ENCODE measurements at regions not wholly inside any gene's neighbourhood (a gene's known extent, or its start where the extent isn't known, plus 50 kb on each side); places are given as distances from the start of the nearest gene placed in this dataset.

- DNase-seq, result no peak
- no peaks in the 10 kb centered on the region for H3K4me1 ChIP-seq (ENCODE audit: control insufficient read depth in 1 of 2, extremely low read depth in 1 of 2, insufficient read depth in 2 of 2, low read length in 2 of 2)
- H3K4me1 Mint-ChIP-seq, result no peaks in the 10 kb centered on the region
- no peak overlapping the region for H3K27ac ChIP-seq (ENCODE audit: low read length)
- no peak overlapping the region for H3K4me3 ChIP-seq (ENCODE audit: control insufficient read depth in 1 of 2, extremely low read depth in 1 of 2, low read length in 1 of 2)
- H3K4me3 Mint-ChIP-seq, result no peak overlapping the region
- H3K27me3 Mint-ChIP-seq, result no peaks in the 10 kb centered on the region
- H3K9me3 ChIP-seq, result no peaks in the 10 kb centered on the region
- ChIA-PET CTCF (interaction anchor here in 1 of 2 donors (0.5 kb wide), 1 partner anchor 436 kb away, joined by 4 read pairs; no protein-coding TSS in a partner anchor), POLR2A (no interaction called here)
- no peaks in the 10 kb centered on the region for H3K36me3 Mint-ChIP-seq
- H3K27me3 ChIP-seq (replicated peaks in 1 of 2; ENCODE audit: control insufficient read depth in 2 of 2, extremely low read depth in 1 of 2, insufficient read depth in 2 of 2, low read length in 1 of 2), result no peaks in the 10 kb centered on the region
- no peak overlapping the region for H3K27ac Mint-ChIP-seq
- no peak for ATAC-seq (replicated peaks in 1 of 4)
- peaks cover 0 to 8% (median 5%) of the 10 kb centered on the region in 3 donors for H3K9me3 Mint-ChIP-seq
- no peaks in the 10 kb centered on the region for H3K36me3 ChIP-seq (ENCODE audit: control insufficient read depth in 2 of 2, extremely low read depth in 1 of 2, insufficient read depth in 1 of 2, low read length in 1 of 2)
Observed at GRCh38 chr7:34260279-34260678, 354.9 kb downstream of the BMPER start.

GRCh38 chr7:34263168-34263567, 357.8 kb downstream of the BMPER start:
- DNase-seq, result no peak
- H3K36me3 Mint-ChIP-seq, result no peaks in the 10 kb centered on the region
- H3K9me3 Mint-ChIP-seq, result peaks cover 0 to 8% (median 5%) of the 10 kb centered on the region in 3 donors

DNA sequence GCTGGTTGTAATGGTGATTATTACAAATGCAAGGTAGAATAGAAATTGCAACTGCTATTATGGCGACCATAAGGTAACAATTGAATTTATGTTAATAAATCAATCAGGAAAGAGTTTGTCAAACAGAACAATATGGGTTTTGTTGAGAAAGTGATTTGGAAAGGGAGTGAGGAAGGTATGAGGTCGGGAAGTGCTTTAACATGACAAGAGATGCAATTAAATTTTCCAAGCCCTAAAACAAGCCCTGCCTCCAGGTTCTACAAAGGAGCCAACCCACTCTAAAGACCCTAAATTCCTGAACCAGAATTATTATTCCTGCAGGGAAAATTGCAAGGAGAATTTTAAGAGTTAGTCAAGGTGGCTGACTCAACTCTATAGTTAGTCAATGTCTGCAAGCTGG, 363.7 kb downstream of the BMPER start:
- peaks cover 0 to 9% (median 0%) of the 10 kb centered on the region in 3 donors for H3K9me3 Mint-ChIP-seq
- DNase-seq, result no peak
- no peaks in the 10 kb centered on the region for H3K9me3 ChIP-seq
- no peaks in the 10 kb centered on the region for H3K27me3 ChIP-seq (replicated peaks in 1 of 2; ENCODE audit: control insufficient read depth in 2 of 2, extremely low read depth in 1 of 2, insufficient read depth in 2 of 2, low read length in 1 of 2)
- H3K4me3 ChIP-seq (ENCODE audit: control insufficient read depth in 1 of 2, extremely low read depth in 1 of 2, low read length in 1 of 2), result no peak overlapping the region
- H3K4me1 Mint-ChIP-seq, result no peaks in the 10 kb centered on the region
- POLR2A ChIA-PET, result no interaction called here
- no peaks in the 10 kb centered on the region for H3K4me1 ChIP-seq (ENCODE audit: control insufficient read depth in 1 of 2, extremely low read depth in 1 of 2, insufficient read depth in 2 of 2, low read length in 2 of 2)
- 80% methylated on average over 1 of the region's 2 CpGs for WGBS (ENCODE audit: insufficient coverage)
- H3K27me3 Mint-ChIP-seq, result no peaks in the 10 kb centered on the region
- no peaks in the 10 kb centered on the region for H3K36me3 ChIP-seq (ENCODE audit: control insufficient read depth in 2 of 2, extremely low read depth in 1 of 2, insufficient read depth in 1 of 2, low read length in 1 of 2)
- H3K27ac ChIP-seq (ENCODE audit: low read length), result no peak overlapping the region
- no peak overlapping the region for H3K4me3 Mint-ChIP-seq
- H3K36me3 Mint-ChIP-seq, result no peaks in the 10 kb centered on the region
- ATAC-seq (replicated peaks in 1 of 4), result no peak
- H3K27ac Mint-ChIP-seq, result no peak overlapping the region
- CTCF ChIA-PET, result no interaction called here

More at GRCh38 chr7:34263168-34263567, 357.8 kb downstream of the BMPER start:
- Mint-ChIP-seq H3K27ac (no peak overlapping the region), H3K4me1 (no peaks in the 10 kb centered on the region), H3K27me3 (no peaks in the 10 kb centered on the region), H3K4me3 (no peak overlapping the region)
- ATAC-seq (replicated peaks in 1 of 4), result no peak
- POLR2A ChIA-PET, result no interaction called here
- Histone ChIP-seq H3K4me1 (ENCODE audit: control insufficient read depth in 1 of 2, extremely low read depth in 1 of 2, insufficient read depth in 2 of 2, low read length in 2 of 2) (no peaks in the 10 kb centered on the region), H3K36me3 (ENCODE audit: control insufficient read depth in 2 of 2, extremely low read depth in 1 of 2, insufficient read depth in 1 of 2, low read length in 1 of 2) (no peaks in the 10 kb centered on the region), H3K4me3 (ENCODE audit: control insufficient read depth in 1 of 2, extremely low read depth in 1 of 2, low read length in 1 of 2) (no peak overlapping the region), H3K27me3 (replicated peaks in 1 of 2; ENCODE audit: control insufficient read depth in 2 of 2, extremely low read depth in 1 of 2, insufficient read depth in 2 of 2, low read length in 1 of 2) (no peaks in the 10 kb centered on the region), H3K27ac (ENCODE audit: low read length) (no peak overlapping the region), H3K9me3 (no peaks in the 10 kb centered on the region)
- WGBS (ENCODE audit: insufficient coverage), result no CpG with 5 or more reads among the region's 2 CpGs
- CTCF ChIA-PET, result no interaction called here

DNA sequence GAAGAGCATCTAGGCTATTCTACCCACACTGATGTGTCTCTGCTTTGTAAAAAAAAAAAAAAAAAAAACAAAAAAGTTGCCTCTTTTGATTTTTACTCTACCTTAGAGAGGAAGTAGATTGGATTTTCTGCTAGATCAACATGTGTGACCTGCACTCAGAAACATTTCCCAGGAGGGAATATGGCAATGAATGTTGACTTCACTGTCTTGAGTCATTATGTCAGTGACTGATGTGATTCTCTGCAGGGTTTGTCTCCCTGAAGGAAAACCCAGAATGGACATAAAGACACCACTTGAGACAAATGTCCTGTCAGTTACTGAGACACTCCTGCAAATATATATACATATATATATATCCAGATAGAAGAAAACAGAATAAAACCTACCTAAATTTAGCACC, 370.3 kb downstream of the BMPER start:
- H3K27me3 Mint-ChIP-seq, result no peaks in the 10 kb centered on the region
- H3K9me3 ChIP-seq, result no peaks in the 10 kb centered on the region
- ATAC-seq (replicated peaks in 1 of 4), result no peak
- H3K36me3 ChIP-seq (ENCODE audit: control insufficient read depth in 2 of 2, extremely low read depth in 1 of 2, insufficient read depth in 1 of 2, low read length in 1 of 2), result no peaks in the 10 kb centered on the region
- no peaks in the 10 kb centered on the region for H3K27me3 ChIP-seq (replicated peaks in 1 of 2; ENCODE audit: control insufficient read depth in 2 of 2, extremely low read depth in 1 of 2, insufficient read depth in 2 of 2, low read length in 1 of 2)
- no peaks in the 10 kb centered on the region for H3K4me1 ChIP-seq (ENCODE audit: control insufficient read depth in 1 of 2, extremely low read depth in 1 of 2, insufficient read depth in 2 of 2, low read length in 2 of 2)
- no peak overlapping the region for H3K4me3 ChIP-seq (ENCODE audit: control insufficient read depth in 1 of 2, extremely low read depth in 1 of 2, low read length in 1 of 2)
- H3K27ac Mint-ChIP-seq, result no peak overlapping the region
- CTCF ChIA-PET, result no interaction called here
- H3K9me3 Mint-ChIP-seq, result peaks cover 0 to 5% (median 3%) of the 10 kb centered on the region in 3 donors
- H3K4me3 Mint-ChIP-seq, result no peak overlapping the region
- H3K27ac ChIP-seq (ENCODE audit: low read length), result no peak overlapping the region
- H3K36me3 Mint-ChIP-seq, result no peaks in the 10 kb centered on the region
- POLR2A ChIA-PET, result no interaction called here
- no peaks in the 10 kb centered on the region for H3K4me1 Mint-ChIP-seq
- no peak for DNase-seq

GRCh38 chr7:34277016-34277802, 371.9 kb downstream of the BMPER start:
- Histone ChIP-seq H3K27ac (ENCODE audit: low read length) (no peak overlapping the region), H3K4me3 (ENCODE audit: control insufficient read depth in 1 of 2, extremely low read depth in 1 of 2, low read length in 1 of 2) (no peak overlapping the region), H3K27me3 (replicated peaks in 1 of 2; ENCODE audit: control insufficient read depth in 2 of 2, extremely low read depth in 1 of 2, insufficient read depth in 2 of 2, low read length in 1 of 2) (no peaks in the 10 kb centered on the region), H3K9me3 (no peaks in the 10 kb centered on the region), H3K36me3 (ENCODE audit: control insufficient read depth in 2 of 2, extremely low read depth in 1 of 2, insufficient read depth in 1 of 2, low read length in 1 of 2) (no peaks in the 10 kb centered on the region), H3K4me1 (ENCODE audit: control insufficient read depth in 1 of 2, extremely low read depth in 1 of 2, insufficient read depth in 2 of 2, low read length in 2 of 2) (no peaks in the 10 kb centered on the region)
- Mint-ChIP-seq H3K36me3 (no peaks in the 10 kb centered on the region), H3K27ac (no peak overlapping the region), H3K9me3 (peaks cover 0 to 11% (median 0%) of the 10 kb centered on the region in 3 donors), H3K27me3 (no peaks in the 10 kb centered on the region), H3K4me1 (no peaks in the 10 kb centered on the region), H3K4me3 (no peak overlapping the region)
- ChIA-PET CTCF (no interaction called here), POLR2A (no interaction called here)
- WGBS (ENCODE audit: insufficient coverage), result 40% methylated on average over 1 of the region's 7 CpGs
- ATAC-seq (replicated peaks in 1 of 4) (no peak), DNase-seq (no peak)

DNA sequence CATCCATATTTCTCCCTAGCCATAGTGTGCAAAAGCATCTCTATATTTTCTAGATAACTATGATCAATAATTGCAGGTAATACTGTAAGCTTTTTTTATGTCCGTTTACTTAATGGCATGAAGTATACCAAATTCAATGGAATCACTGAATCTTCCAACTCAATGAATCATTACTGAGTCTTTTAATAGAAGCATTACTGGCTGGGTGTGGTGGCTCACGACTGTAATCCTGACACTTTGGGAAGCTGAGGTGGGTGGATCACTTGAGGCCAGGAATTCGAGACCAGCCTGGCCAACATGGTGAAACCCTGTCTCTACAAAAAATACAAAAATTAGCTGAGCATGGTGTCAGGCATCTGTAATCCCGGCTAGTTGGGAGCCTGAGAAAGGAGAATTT, 372.5 kb downstream of the BMPER start:
- no peak overlapping the region for H3K4me3 Mint-ChIP-seq
- ChIA-PET POLR2A (no interaction called here), CTCF (no interaction called here)
- Histone ChIP-seq H3K36me3 (ENCODE audit: control insufficient read depth in 2 of 2, extremely low read depth in 1 of 2, insufficient read depth in 1 of 2, low read length in 1 of 2) (no peaks in the 10 kb centered on the region), H3K27ac (ENCODE audit: low read length) (no peak overlapping the region), H3K4me3 (ENCODE audit: control insufficient read depth in 1 of 2, extremely low read depth in 1 of 2, low read length in 1 of 2) (no peak overlapping the region), H3K4me1 (ENCODE audit: control insufficient read depth in 1 of 2, extremely low read depth in 1 of 2, insufficient read depth in 2 of 2, low read length in 2 of 2) (no peaks in the 10 kb centered on the region), H3K9me3 (no peaks in the 10 kb centered on the region), H3K27me3 (replicated peaks in 1 of 2; ENCODE audit: control insufficient read depth in 2 of 2, extremely low read depth in 1 of 2, insufficient read depth in 2 of 2, low read length in 1 of 2) (no peaks in the 10 kb centered on the region)
- DNase-seq, result no peak
- ATAC-seq (replicated peaks in 1 of 4), result no peak
- H3K9me3 Mint-ChIP-seq, result peaks cover 0 to 16% (median 0%) of the 10 kb centered on the region in 3 donors
- H3K27ac Mint-ChIP-seq, result no peak overlapping the region
- no peaks in the 10 kb centered on the region for H3K36me3 Mint-ChIP-seq
- H3K4me1 Mint-ChIP-seq, result no peaks in the 10 kb centered on the region
- WGBS (ENCODE audit: insufficient coverage), result 40% methylated on average over 1 of the region's 4 CpGs
- H3K27me3 Mint-ChIP-seq, result no peaks in the 10 kb centered on the region

DNA sequence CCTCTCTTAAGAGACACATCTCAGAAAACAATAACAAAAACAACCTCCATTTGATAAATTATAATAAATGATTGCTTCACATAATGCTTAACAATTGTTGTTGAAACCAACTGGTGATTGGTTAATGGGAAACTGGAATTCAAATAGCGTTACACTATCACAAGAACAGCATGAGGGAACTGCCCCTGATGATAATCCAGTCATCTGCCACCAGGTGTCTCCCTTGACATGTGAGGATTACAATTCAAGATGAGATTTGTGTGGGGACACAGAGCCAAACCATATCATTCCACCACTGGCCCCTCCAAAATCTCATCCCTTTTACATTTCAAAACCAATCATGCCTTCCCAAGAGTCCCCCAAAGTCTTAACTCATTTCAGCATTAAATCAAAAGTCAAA, 375.9 kb downstream of the BMPER start:
- H3K9me3 Mint-ChIP-seq, result peaks cover 0 to 13% (median 4%) of the 10 kb centered on the region in 3 donors
- H3K36me3 ChIP-seq (ENCODE audit: control insufficient read depth in 2 of 2, extremely low read depth in 1 of 2, insufficient read depth in 1 of 2, low read length in 1 of 2), result no peaks in the 10 kb centered on the region
- H3K27me3 Mint-ChIP-seq, result no peaks in the 10 kb centered on the region
- no peak overlapping the region for H3K4me3 Mint-ChIP-seq
- H3K36me3 Mint-ChIP-seq, result no peaks in the 10 kb centered on the region
- H3K27ac Mint-ChIP-seq, result no peak overlapping the region
- WGBS (ENCODE audit: insufficient coverage), result no CpG with 5 or more reads among the region's 1 CpG
- H3K4me3 ChIP-seq (ENCODE audit: control insufficient read depth in 1 of 2, extremely low read depth in 1 of 2, low read length in 1 of 2), result no peak overlapping the region
- ATAC-seq (replicated peaks in 1 of 4) (no peak), DNase-seq (no peak)
- CTCF ChIA-PET, result no interaction called here
- no peaks in the 10 kb centered on the region for H3K4me1 ChIP-seq (ENCODE audit: control insufficient read depth in 1 of 2, extremely low read depth in 1 of 2, insufficient read depth in 2 of 2, low read length in 2 of 2)
- H3K9me3 ChIP-seq, result no peaks in the 10 kb centered on the region
- POLR2A ChIA-PET, result no interaction called here
- no peaks in the 10 kb centered on the region for H3K27me3 ChIP-seq (replicated peaks in 1 of 2; ENCODE audit: control insufficient read depth in 2 of 2, extremely low read depth in 1 of 2, insufficient read depth in 2 of 2, low read length in 1 of 2)
- H3K27ac ChIP-seq (ENCODE audit: low read length), result no peak overlapping the region
- no peaks in the 10 kb centered on the region for H3K4me1 Mint-ChIP-seq
